ENCODE measurements at regions not wholly inside any gene's neighbourhood (a gene's known extent, or its start where the extent isn't known, plus 50 kb on each side); places are given as distances from the start of the nearest gene placed in this dataset.

GRCh38 chr15:66848686-66849392 lies 146.8 kb downstream of the SMAD6 start:
- no peak overlapping the region for H3K9ac ChIP-seq (ENCODE audit: low read length)
- no peak overlapping the region for H3K4me3 ChIP-seq (ENCODE audit: low read depth, low read length, poor library complexity, severe bottlenecking)
- no peaks in the 10 kb centered on the region for H3K36me3 ChIP-seq (ENCODE audit: insufficient read depth, low read length)
- no peaks in the 10 kb centered on the region for H3K9me3 ChIP-seq (ENCODE audit: low read length)
- H3K27ac ChIP-seq (ENCODE audit: low read depth, low read length, poor library complexity, severe bottlenecking), result no peak overlapping the region
- no peak overlapping the region for H2AFZ ChIP-seq (ENCODE audit: low read length)
- H3K4me1 ChIP-seq (ENCODE audit: insufficient read depth, low read length, severe bottlenecking), result peaks cover 11% of the 10 kb centered on the region
- no peak overlapping the region for H3K4me2 ChIP-seq (ENCODE audit: low read length)
- TF ChIP-seq CTCF (IDR thresholded peaks at IDR 0.05; ENCODE audit: low read length) (no peak), EZH2 (IDR thresholded peaks at IDR 0.05; ENCODE audit: borderline replicate concordance, low read length) (no peak)
- H4K20me1 ChIP-seq (ENCODE audit: insufficient read depth, low read length), result no peaks in the 10 kb centered on the region
- H3F3A ChIP-seq (ENCODE audit: insufficient read depth, low read length), result no peaks in the 10 kb centered on the region
- no peaks in the 10 kb centered on the region for H3K79me2 ChIP-seq (ENCODE audit: insufficient read depth, low read length)
- H3K27me3 ChIP-seq (ENCODE audit: insufficient read depth, low read length), result peaks cover 4% of the 10 kb centered on the region
- no peaks in the 10 kb centered on the region for H3K9me2 ChIP-seq (ENCODE audit: low read depth, low read length)

GRCh38 chr15:66849393-66849745 lies 147.3 kb downstream of the SMAD6 start:
- H3F3A ChIP-seq (ENCODE audit: insufficient read depth, low read length), result no peaks in the 10 kb centered on the region
- no peaks in the 10 kb centered on the region for H4K20me1 ChIP-seq (ENCODE audit: insufficient read depth, low read length)
- no peak overlapping the region for H3K9ac ChIP-seq (ENCODE audit: low read length)
- no peaks in the 10 kb centered on the region for H3K9me2 ChIP-seq (ENCODE audit: low read depth, low read length)
- H3K79me2 ChIP-seq (ENCODE audit: insufficient read depth, low read length), result no peaks in the 10 kb centered on the region
- no peak overlapping the region for H3K27ac ChIP-seq (ENCODE audit: low read depth, low read length, poor library complexity, severe bottlenecking)
- no peak overlapping the region for H2AFZ ChIP-seq (ENCODE audit: low read length)
- H3K4me1 ChIP-seq (ENCODE audit: insufficient read depth, low read length, severe bottlenecking), result peaks cover 11% of the 10 kb centered on the region
- H3K27me3 ChIP-seq (ENCODE audit: insufficient read depth, low read length), result 0 out of 2 replicates have a peak, but pooled peaks cover 4% of the 10 kb centered on the region
- no peaks in the 10 kb centered on the region for H3K36me3 ChIP-seq (ENCODE audit: insufficient read depth, low read length)
- TF ChIP-seq EZH2 (IDR thresholded peaks at IDR 0.05; ENCODE audit: borderline replicate concordance, low read length) (no peak), CTCF (IDR thresholded peaks at IDR 0.05; ENCODE audit: low read length) (no peak)
- no peak overlapping the region for H3K4me3 ChIP-seq (ENCODE audit: low read depth, low read length, poor library complexity, severe bottlenecking)
- H3K4me2 ChIP-seq (ENCODE audit: low read length), result no peak overlapping the region
- H3K9me3 ChIP-seq (ENCODE audit: low read length), result no peaks in the 10 kb centered on the region

- H2AFZ ChIP-seq (ENCODE audit: low read length), result no peak overlapping the region
- no peaks in the 10 kb centered on the region for H3K79me2 ChIP-seq (ENCODE audit: insufficient read depth, low read length)
- no peaks in the 10 kb centered on the region for H3K36me3 ChIP-seq (ENCODE audit: insufficient read depth, low read length)
- no peak overlapping the region for H3K4me2 ChIP-seq (ENCODE audit: low read length)
- H3K9me3 ChIP-seq (ENCODE audit: low read length), result no peaks in the 10 kb centered on the region
- no peak overlapping the region for H3K9ac ChIP-seq (ENCODE audit: low read length)
- H3K4me3 ChIP-seq (ENCODE audit: low read depth, low read length, poor library complexity, severe bottlenecking), result no peak overlapping the region
- TF ChIP-seq EZH2 (IDR thresholded peaks at IDR 0.05; ENCODE audit: borderline replicate concordance, low read length) (no peak), CTCF (IDR thresholded peaks at IDR 0.05; ENCODE audit: low read length) (no peak)
- H3K4me1 ChIP-seq (ENCODE audit: insufficient read depth, low read length, severe bottlenecking), result peaks cover 11% of the 10 kb centered on the region
- H3K27ac ChIP-seq (ENCODE audit: low read depth, low read length, poor library complexity, severe bottlenecking), result no peak overlapping the region
- H4K20me1 ChIP-seq (ENCODE audit: insufficient read depth, low read length), result no peaks in the 10 kb centered on the region
- no peaks in the 10 kb centered on the region for H3F3A ChIP-seq (ENCODE audit: insufficient read depth, low read length)
- no peaks in the 10 kb centered on the region for H3K9me2 ChIP-seq (ENCODE audit: low read depth, low read length)
- H3K27me3 ChIP-seq (ENCODE audit: insufficient read depth, low read length), result peaks cover 4% of the 10 kb centered on the region; the same call in 1 of the 2 replicates
Measured at GRCh38 chr15:66849746-66850077, 147.7 kb downstream of the SMAD6 start.
